PC-3 (cell line): ENCODE measurements at regions not wholly inside any gene's neighbourhood (a gene's known extent, or its start where the extent isn't known, plus 50 kb on each side); places are given as distances from the start of the nearest gene placed in this dataset.

ENCODE experiments used
- ATAC-seq: fragments of 200-7000 bp; cut with Tn5 transposase; 2 replicates; pipeline ENCODE4 v1.9.1; 2020; ENCODE audit warnings: mild to moderate bottlenecking, moderate library complexity
- BruUV-seq: library from RNA; stranded (reverse); fragments of 400-500 nt; replicated peaks from 2 replicates; lab custom pipeline; 2021; lab: Mats Ljungman, UMichigan
- CTCF ChIA-PET: fragments of 300-600 bp; sonication (Branson Sonifier 250); formaldehyde crosslinking; loops from one replicate; lab custom pipeline; 2022; ENCODE audit warnings: antibody characterized with exemption; lab: Charles Lee
- POLR2A ChIA-PET: fragments of 300-600 bp; sonication (Branson Sonifier 250); formaldehyde crosslinking; loops from one replicate; lab custom pipeline; 2022; ENCODE audit warnings: antibody characterized with exemption; ENCODE audit not compliant: unreplicated experiment; lab: Charles Lee
- DNase-seq: peaks from one replicate; pipeline ENCODE4 v3.0.0-alpha.2; 2015
- H2AFZ ChIP-seq: fragments of 300-600 bp; sonication (generic); 2 replicates; pipeline ENCODE4 v1.6.0; 2016; ENCODE audit warnings: antibody characterized with exemption, low read length
- H3F3A ChIP-seq: fragments of 300-600 bp; sonication (generic); one replicate; pipeline ENCODE4 v1.6.0; 2017; ENCODE audit warnings: antibody characterized with exemption, low read length, control low read depth, mild to moderate bottlenecking; ENCODE audit not compliant: unreplicated experiment
- H3K27ac ChIP-seq: fragments of 300-600 bp; sonication (generic); 2 replicates; pipeline ENCODE4 v1.5.1; 2016; ENCODE audit warnings: mild to moderate bottlenecking, low read length
- H3K27me3 ChIP-seq: fragments of 300-600 bp; sonication (generic); 2 replicates; pipeline ENCODE4 v1.6.1; 2016; ENCODE audit warnings: low read length, mixed read lengths
- H3K36me3 ChIP-seq: fragments of 300-600 bp; sonication (generic); 2 replicates; pipeline ENCODE4 v1.6.1; 2016; ENCODE audit warnings: low read depth, mixed run types, low read length, mixed read lengths
- H3K4me1 ChIP-seq: fragments of 300-600 bp; sonication (generic); 2 replicates; pipeline ENCODE4 v1.5.1; 2016; ENCODE audit warnings: low read length; ENCODE audit not compliant: insufficient read depth
- H3K4me2 ChIP-seq: fragments of 300-600 bp; sonication (generic); 2 replicates; pipeline ENCODE4 v1.6.0; 2016; ENCODE audit warnings: low read length
- H3K4me3 ChIP-seq: fragments of 300-600 bp; sonication (generic); 2 replicates; pipeline ENCODE4 v1.5.1; 2016; ENCODE audit warnings: mild to moderate bottlenecking, low read length, mixed read lengths
- H3K79me2 ChIP-seq: fragments of 300-600 bp; sonication (generic); 2 replicates; pipeline ENCODE4 v1.6.1; 2017; ENCODE audit warnings: low read length, mixed read lengths
- H3K9ac ChIP-seq: fragments of 300-600 bp; sonication (generic); 2 replicates; pipeline ENCODE4 v1.6.0; 2016; ENCODE audit warnings: mild to moderate bottlenecking, low read length
- H3K9me2 ChIP-seq: fragments of 300-600 bp; sonication (generic); replicated peaks from 2 replicates; pipeline ENCODE4 v1.6.1; 2016; ENCODE audit warnings: mixed run types, low read length, mixed read lengths
- H3K9me3 ChIP-seq: fragments of 300-600 bp; sonication (generic); 2 replicates; pipeline ENCODE4 v1.6.1; 2016; ENCODE audit warnings: low read length, mixed read lengths
- H4K20me1 ChIP-seq: fragments of 300-600 bp; sonication (generic); 2 replicates; pipeline ENCODE4 v1.6.1; 2016; ENCODE audit warnings: low read length, mixed read lengths
- EZH2 ChIP-seq: fragments of 300-600 bp; sonication (generic); IDR thresholded peaks from one replicate; pipeline ENCODE4 v1.6.1; 2017; ENCODE audit warnings: antibody characterized with exemption, mild to moderate bottlenecking, low read length; ENCODE audit not compliant: unreplicated experiment
- EZH2phosphoT487 ChIP-seq: fragments of 300-600 bp; sonication (generic); IDR thresholded peaks from 2 replicates; pipeline ENCODE4 v1.6.1; 2018; ENCODE audit warnings: mild to moderate bottlenecking, antibody characterized with exemption, low read length, borderline replicate concordance
- intact Hi-C: fragments of 100-400 bp; cut with micrococcal nuclease; formaldehyde crosslinking; loops from 2 replicates; pipeline ENCODE4 v1.9.0; 2023
- TF ChIP-seq, protein P1 (sequence below): fragments of 300-600 bp; sonication (generic); conservative IDR thresholded peaks from 2 replicates; pipeline ENCODE4 v1.5.1; 2017; ENCODE audit warnings: antibody characterized with exemption, low read depth, mild to moderate bottlenecking, low read length

DNA sequence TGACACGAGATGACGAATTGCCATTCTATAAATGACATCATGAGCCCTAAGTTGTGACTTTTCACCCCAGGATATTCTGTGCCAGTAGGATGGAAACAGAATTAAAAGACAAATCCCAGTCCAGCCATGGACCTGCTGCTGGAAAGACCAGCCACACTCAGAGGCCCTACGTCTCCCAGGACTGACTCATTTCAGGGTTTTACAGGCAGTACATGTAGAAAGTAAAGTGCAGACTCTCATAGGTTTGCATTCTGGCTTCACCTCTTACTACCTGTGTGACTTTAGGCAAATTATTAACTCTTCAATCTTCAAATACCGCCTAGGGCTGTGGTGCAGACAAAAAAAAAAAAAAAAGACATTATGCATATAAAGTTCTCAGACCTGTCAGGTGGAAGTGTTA lies 188.8 kb downstream of the NEBL start:
- Histone ChIP-seq H3K4me1 (no peaks in the 10 kb centered on the region), H3K4me2 (no peak overlapping the region), H3K79me2 (no peaks in the 10 kb centered on the region), H3K9me3 (no peaks in the 10 kb centered on the region), H3F3A (no peaks in the 10 kb centered on the region), H3K9me2 (no peaks in the 10 kb centered on the region), H3K36me3 (no peaks in the 10 kb centered on the region), H4K20me1 (no peaks in the 10 kb centered on the region), H3K27me3 (no peaks in the 10 kb centered on the region), H3K9ac (no peak overlapping the region), H3K4me3 (no peak overlapping the region), H3K27ac (no peak overlapping the region), H2AFZ (no peak overlapping the region)
- ATAC-seq: no peak
- TF ChIP-seq, protein P1, sequence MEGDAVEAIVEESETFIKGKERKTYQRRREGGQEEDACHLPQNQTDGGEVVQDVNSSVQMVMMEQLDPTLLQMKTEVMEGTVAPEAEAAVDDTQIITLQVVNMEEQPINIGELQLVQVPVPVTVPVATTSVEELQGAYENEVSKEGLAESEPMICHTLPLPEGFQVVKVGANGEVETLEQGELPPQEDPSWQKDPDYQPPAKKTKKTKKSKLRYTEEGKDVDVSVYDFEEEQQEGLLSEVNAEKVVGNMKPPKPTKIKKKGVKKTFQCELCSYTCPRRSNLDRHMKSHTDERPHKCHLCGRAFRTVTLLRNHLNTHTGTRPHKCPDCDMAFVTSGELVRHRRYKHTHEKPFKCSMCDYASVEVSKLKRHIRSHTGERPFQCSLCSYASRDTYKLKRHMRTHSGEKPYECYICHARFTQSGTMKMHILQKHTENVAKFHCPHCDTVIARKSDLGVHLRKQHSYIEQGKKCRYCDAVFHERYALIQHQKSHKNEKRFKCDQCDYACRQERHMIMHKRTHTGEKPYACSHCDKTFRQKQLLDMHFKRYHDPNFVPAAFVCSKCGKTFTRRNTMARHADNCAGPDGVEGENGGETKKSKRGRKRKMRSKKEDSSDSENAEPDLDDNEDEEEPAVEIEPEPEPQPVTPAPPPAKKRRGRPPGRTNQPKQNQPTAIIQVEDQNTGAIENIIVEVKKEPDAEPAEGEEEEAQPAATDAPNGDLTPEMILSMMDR: no peak
- TF ChIP-seq EZH2: no peak
- TF ChIP-seq EZH2phosphoT487: no peak
- intact Hi-C loops: no loop called here
- BruUV-seq: no TSS peak
- ChIA-PET POLR2A (no interaction called here), CTCF (no interaction called here)
- no peak for DNase-seq

DNA sequence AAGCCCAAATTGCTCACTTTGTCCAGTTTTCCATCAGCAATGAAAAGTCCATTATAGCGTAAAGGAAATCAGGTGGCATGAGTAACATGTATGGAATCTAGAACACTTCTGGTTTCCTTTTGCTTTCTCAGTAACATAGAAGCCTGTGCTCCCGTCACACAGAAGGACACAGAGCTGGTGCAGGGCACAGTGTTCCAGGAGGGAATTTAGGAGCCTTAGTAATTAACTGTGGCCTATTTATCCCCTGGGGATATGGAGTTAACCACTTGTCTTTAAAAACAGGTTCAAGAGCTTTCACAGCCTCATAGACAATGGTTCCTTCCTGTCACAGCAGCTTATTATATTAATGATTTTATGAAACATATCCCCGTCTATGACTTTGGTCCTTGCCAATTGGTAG lies 189.9 kb downstream of the NEBL start:
- TF ChIP-seq EZH2phosphoT487: no peak
- TF ChIP-seq, protein P1: no peak
- TF ChIP-seq EZH2: no peak
- CTCF ChIA-PET: no interaction called here
- no peak for DNase-seq

DNA sequence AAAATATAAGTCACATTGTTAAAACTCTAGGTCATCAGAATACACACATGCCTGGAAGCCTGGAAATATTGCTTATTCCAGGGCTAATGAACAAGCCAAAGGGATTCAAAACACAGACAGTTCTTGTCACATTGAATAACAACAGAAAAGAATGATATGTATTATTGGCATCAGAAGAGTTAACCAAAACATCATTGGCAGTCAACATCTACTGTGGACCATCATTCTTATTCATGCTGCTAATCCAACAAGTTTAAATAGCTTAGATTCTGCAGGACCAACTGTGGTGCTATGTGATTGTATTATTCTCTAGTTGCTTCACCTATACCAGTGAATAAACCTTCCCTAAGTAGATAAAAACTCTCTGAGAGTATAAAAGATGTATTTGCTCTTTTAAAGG lies 198.3 kb downstream of the NEBL start:
- POLR2A ChIA-PET: no interaction called here
- no peaks in the 10 kb centered on the region for H3K9me3 ChIP-seq

More for the DNA sequence above, 189.9 kb downstream of the NEBL start:
- Histone ChIP-seq H3K27ac (no peak overlapping the region), H3K4me2 (no peak overlapping the region), H2AFZ (no peak overlapping the region), H3K9me2 (no peaks in the 10 kb centered on the region), H3K9me3 (no peaks in the 10 kb centered on the region), H3K9ac (no peak overlapping the region), H3K4me1 (no peaks in the 10 kb centered on the region), H3K36me3 (no peaks in the 10 kb centered on the region), H3K4me3 (no peak overlapping the region), H3F3A (no peaks in the 10 kb centered on the region), H3K79me2 (no peaks in the 10 kb centered on the region), H3K27me3 (no peaks in the 10 kb centered on the region), H4K20me1 (no peaks in the 10 kb centered on the region)
- no peak for ATAC-seq
- BruUV-seq: no TSS peak
- POLR2A ChIA-PET: no interaction called here
- intact Hi-C loops: no loop called here

More for the DNA sequence above, 198.3 kb downstream of the NEBL start:
- H3K9ac ChIP-seq: no peak overlapping the region
- intact Hi-C loops: no loop called here
- no peak overlapping the region for H3K27ac ChIP-seq
- H3K4me2 ChIP-seq: no peak overlapping the region
- H3K36me3 ChIP-seq: no peaks in the 10 kb centered on the region
- DNase-seq (no peak), ATAC-seq (no peak)
- no peaks in the 10 kb centered on the region for H3K27me3 ChIP-seq
- no peaks in the 10 kb centered on the region for H3K4me1 ChIP-seq
- CTCF ChIA-PET: no interaction called here
- H2AFZ ChIP-seq: no peak overlapping the region
- no peak overlapping the region for H3K4me3 ChIP-seq
- no TSS peak for BruUV-seq
- no peak for TF ChIP-seq EZH2phosphoT487
- TF ChIP-seq, protein P1: no peak
- H3F3A ChIP-seq: no peaks in the 10 kb centered on the region
- no peaks in the 10 kb centered on the region for H3K9me2 ChIP-seq
- no peaks in the 10 kb centered on the region for H3K79me2 ChIP-seq
- no peaks in the 10 kb centered on the region for H4K20me1 ChIP-seq
